ENCODE measurements at regions not wholly inside any gene's neighbourhood (a gene's known extent, or its start where the extent isn't known, plus 50 kb on each side); places are given as distances from the start of the nearest gene placed in this dataset.

GRCh38 chr5:86999951-87000350 lies 267.7 kb upstream of the RASA1 start:
- H3K27me3 Mint-ChIP-seq (ENCODE audit: low read depth), result no peaks in the 10 kb centered on the region
- no peak overlapping the region for H3K4me3 Mint-ChIP-seq
- H3K4me1 Mint-ChIP-seq, result no peaks in the 10 kb centered on the region
- TF ChIP-seq CTCF (conservative IDR thresholded peaks at IDR 0.05), result no peak
- no peak for DNase-seq (ENCODE audit: low read depth, low spot score)
- H3K27ac Mint-ChIP-seq (ENCODE audit: unreplicated experiment), result no peak overlapping the region
- H3K9me3 Mint-ChIP-seq, result peaks cover 13% of the 10 kb centered on the region
- H3K36me3 Mint-ChIP-seq (ENCODE audit: low read depth), result no peaks in the 10 kb centered on the region

GRCh38 chr5:87002485-87002884 lies 265.2 kb upstream of the RASA1 start:
- DNase-seq (ENCODE audit: low read depth, low spot score), result no peak
- no peak for TF ChIP-seq CTCF (conservative IDR thresholded peaks at IDR 0.05)
- H3K4me1 Mint-ChIP-seq, result no peaks in the 10 kb centered on the region
- no peaks in the 10 kb centered on the region for H3K36me3 Mint-ChIP-seq (ENCODE audit: low read depth)
- H3K27ac Mint-ChIP-seq (ENCODE audit: unreplicated experiment), result no peak overlapping the region
- no peak overlapping the region for H3K4me3 Mint-ChIP-seq
- H3K9me3 Mint-ChIP-seq, result peaks cover 8% of the 10 kb centered on the region
- H3K27me3 Mint-ChIP-seq (ENCODE audit: low read depth), result no peaks in the 10 kb centered on the region

GRCh38 chr5:87004101-87004500 lies 263.6 kb upstream of the RASA1 start:
- no peak for DNase-seq (ENCODE audit: low read depth, low spot score)
- peaks cover 8% of the 10 kb centered on the region for H3K9me3 Mint-ChIP-seq
- no peak for TF ChIP-seq CTCF (conservative IDR thresholded peaks at IDR 0.05)
- H3K4me1 Mint-ChIP-seq, result no peaks in the 10 kb centered on the region
- no peak overlapping the region for H3K27ac Mint-ChIP-seq (ENCODE audit: unreplicated experiment)
- H3K4me3 Mint-ChIP-seq, result no peak overlapping the region
- H3K36me3 Mint-ChIP-seq (ENCODE audit: low read depth), result no peaks in the 10 kb centered on the region
- H3K27me3 Mint-ChIP-seq (ENCODE audit: low read depth), result no peaks in the 10 kb centered on the region

- no peak for DNase-seq (ENCODE audit: low read depth, low spot score)
- H3K27ac Mint-ChIP-seq (ENCODE audit: unreplicated experiment), result no peak overlapping the region
- H3K36me3 Mint-ChIP-seq (ENCODE audit: low read depth), result no peaks in the 10 kb centered on the region
- TF ChIP-seq CTCF (conservative IDR thresholded peaks at IDR 0.05), result no peak
- peaks cover 4% of the 10 kb centered on the region for H3K9me3 Mint-ChIP-seq
- no peak overlapping the region for H3K4me3 Mint-ChIP-seq
- no peaks in the 10 kb centered on the region for H3K4me1 Mint-ChIP-seq
- H3K27me3 Mint-ChIP-seq (ENCODE audit: low read depth), result no peaks in the 10 kb centered on the region
Observed at GRCh38 chr5:87007737-87008136, 259.9 kb upstream of the RASA1 start.

- H3K36me3 Mint-ChIP-seq (ENCODE audit: low read depth), result no peaks in the 10 kb centered on the region
- H3K27ac Mint-ChIP-seq (ENCODE audit: unreplicated experiment), result no peak overlapping the region
- H3K9me3 Mint-ChIP-seq, result peaks cover 2% of the 10 kb centered on the region
- no peaks in the 10 kb centered on the region for H3K27me3 Mint-ChIP-seq (ENCODE audit: low read depth)
- H3K4me3 Mint-ChIP-seq, result no peak overlapping the region
- no peak for TF ChIP-seq CTCF (conservative IDR thresholded peaks at IDR 0.05)
- no peak for DNase-seq (ENCODE audit: low read depth, low spot score)
- no peaks in the 10 kb centered on the region for H3K4me1 Mint-ChIP-seq
Observed at GRCh38 chr5:87008751-87009560, 258.7 kb upstream of the RASA1 start.

Data from neural crest cell (in vitro differentiated cells).